GM21423 (cell line): ENCODE measurements at regions not wholly inside any gene's neighbourhood (a gene's known extent, or its start where the extent isn't known, plus 50 kb on each side); places are given as distances from the start of the nearest gene placed in this dataset.

Experiments used
- ATAC-seq: cut with Tn5 transposase; IDR thresholded peaks from one replicate; pipeline ENCODE4 v1.9.1; 2021; ENCODE audit warnings: mild to moderate bottlenecking, moderate library complexity; ENCODE audit not compliant: unreplicated experiment

- no peak for ATAC-seq
Observed at GRCh38 chr2:39615675-39616074, 50.0 kb upstream of the TMEM178A start.
